ENCODE measurements at regions not wholly inside any gene's neighbourhood (a gene's known extent, or its start where the extent isn't known, plus 50 kb on each side); places are given as distances from the start of the nearest gene placed in this dataset.

GRCh38 chr22:49633010-49633324, 194.7 kb downstream of the BRD1 start:
- no peak for TF ChIP-seq CTCF (tag by site-specific recombination; IDR thresholded peaks at IDR 0.05)
- no peak for TF ChIP-seq ZNF701 (tag by site-specific recombination; IDR thresholded peaks at IDR 0.05)
- TF ChIP-seq YY1 (tag by site-specific recombination; IDR thresholded peaks at IDR 0.05), result no peak
- TF ChIP-seq ZNF423 (tag by site-specific recombination; IDR thresholded peaks at IDR 0.05), result no peak
